ENCODE measurements at regions not wholly inside any gene's neighbourhood (a gene's known extent, or its start where the extent isn't known, plus 50 kb on each side); places are given as distances from the start of the nearest gene placed in this dataset.
A peak's percentile ranks its signal among the peaks of the same experiment; 100 is the strongest.

GRCh38 chr2:12175323-12175722 is 428.9 kb downstream of the LPIN1 start:
- no peak overlapping the region for H3K4me3 ChIP-seq (ENCODE audit: low read depth in 1 of 2, low read length in 2 of 2)
- no peaks in the 10 kb centered on the region for H3K9me3 ChIP-seq (ENCODE audit: insufficient read depth, low read length, severe bottlenecking)
- no peaks in the 10 kb centered on the region for H3K36me3 ChIP-seq (ENCODE audit: insufficient read depth, low read length)
- no peak for ATAC-seq (ENCODE audit: insufficient read depth, low read depth)
- no peaks in the 10 kb centered on the region for H3K79me2 ChIP-seq (ENCODE audit: insufficient read depth, low read length)
- no peak overlapping the region for H3K27ac ChIP-seq (ENCODE audit: low read length)
- H3K27me3 ChIP-seq (ENCODE audit: insufficient read depth, low read length, poor library complexity): no peaks in the 10 kb centered on the region
- no peak overlapping the region for H3K4me2 ChIP-seq (ENCODE audit: insufficient read depth, low read length)
- DNase-seq: no peak
- TF ChIP-seq EZH2 (IDR thresholded peaks at IDR 0.05; ENCODE audit: borderline replicate concordance, low read depth, low read length, severe bottlenecking) (no peak), CTCF (IDR thresholded peaks at IDR 0.05; ENCODE audit: borderline replicate concordance, extremely low read depth, low read length, poor library complexity, severe bottlenecking) (no peak)
- H3K9ac ChIP-seq (ENCODE audit: low read depth, low read length): no peak overlapping the region
- H4K20me1 ChIP-seq (ENCODE audit: insufficient read depth, low read length): no peaks in the 10 kb centered on the region
- H3K4me1 ChIP-seq (ENCODE audit: insufficient read depth, low read length): peaks cover 28% of the 10 kb centered on the region
- H2AFZ ChIP-seq (ENCODE audit: low read depth, low read length): no peak overlapping the region

GRCh38 chr2:12176623-12177454 is 430.4 kb downstream of the LPIN1 start:
- ATAC-seq (ENCODE audit: insufficient read depth, low read depth) (peak; percentile 38; the same call in 2 of the 3 replicates), DNase-seq (peak; percentile 26)
- no peak overlapping the region for H3K4me3 ChIP-seq (ENCODE audit: low read depth in 1 of 2, low read length in 2 of 2)
- peak overlapping the region; percentile 76; the same call in 1 of the 2 replicates for H3K27ac ChIP-seq (ENCODE audit: low read length)
- TF ChIP-seq CTCF (IDR thresholded peaks at IDR 0.05; ENCODE audit: borderline replicate concordance, extremely low read depth, low read length, poor library complexity, severe bottlenecking) (no peak), EZH2 (IDR thresholded peaks at IDR 0.05; ENCODE audit: borderline replicate concordance, low read depth, low read length, severe bottlenecking) (no peak)
- peak overlapping the region; percentile 21; the same call in 1 of the 2 replicates for H3K4me2 ChIP-seq (ENCODE audit: insufficient read depth, low read length)
- H3K4me1 ChIP-seq (ENCODE audit: insufficient read depth, low read length): peaks cover 28% of the 10 kb centered on the region
- no peak overlapping the region for H2AFZ ChIP-seq (ENCODE audit: low read depth, low read length)
- H3K27me3 ChIP-seq (ENCODE audit: insufficient read depth, low read length, poor library complexity): no peaks in the 10 kb centered on the region
- H3K9me3 ChIP-seq (ENCODE audit: insufficient read depth, low read length, severe bottlenecking): no peaks in the 10 kb centered on the region
- H3K36me3 ChIP-seq (ENCODE audit: insufficient read depth, low read length): no peaks in the 10 kb centered on the region
- no peak overlapping the region for H3K9ac ChIP-seq (ENCODE audit: low read depth, low read length)
- H3K79me2 ChIP-seq (ENCODE audit: insufficient read depth, low read length): no peaks in the 10 kb centered on the region
- H4K20me1 ChIP-seq (ENCODE audit: insufficient read depth, low read length): no peaks in the 10 kb centered on the region

GRCh38 chr2:12177455-12178288 is 431.2 kb downstream of the LPIN1 start:
- no peaks in the 10 kb centered on the region for H3K79me2 ChIP-seq (ENCODE audit: insufficient read depth, low read length)
- peak; percentile 64 for DNase-seq
- H4K20me1 ChIP-seq (ENCODE audit: insufficient read depth, low read length): no peaks in the 10 kb centered on the region

More at GRCh38 chr2:12177455-12178288, 431.2 kb downstream of the LPIN1 start:
- H3K9me3 ChIP-seq (ENCODE audit: insufficient read depth, low read length, severe bottlenecking): no peaks in the 10 kb centered on the region
- H3K9ac ChIP-seq (ENCODE audit: low read depth, low read length): no peak overlapping the region
- H3K4me1 ChIP-seq (ENCODE audit: insufficient read depth, low read length): peaks cover 28% of the 10 kb centered on the region
- H2AFZ ChIP-seq (ENCODE audit: low read depth, low read length): 0 out of 2 replicates have a peak overlapping the region, but pooled peaks have one; percentile 32
- H3K4me2 ChIP-seq (ENCODE audit: insufficient read depth, low read length): peak overlapping the region; percentile 21; the same call in 1 of the 2 replicates
- peak; percentile 91 for ATAC-seq (ENCODE audit: insufficient read depth, low read depth)
- no peak overlapping the region for H3K4me3 ChIP-seq (ENCODE audit: low read depth in 1 of 2, low read length in 2 of 2)
- H3K27ac ChIP-seq (ENCODE audit: low read length): peak overlapping the region; percentile 76
- no peaks in the 10 kb centered on the region for H3K36me3 ChIP-seq (ENCODE audit: insufficient read depth, low read length)
- no peaks in the 10 kb centered on the region for H3K27me3 ChIP-seq (ENCODE audit: insufficient read depth, low read length, poor library complexity)
- TF ChIP-seq CTCF (IDR thresholded peaks at IDR 0.05; ENCODE audit: borderline replicate concordance, extremely low read depth, low read length, poor library complexity, severe bottlenecking): no peak
- TF ChIP-seq EZH2 (IDR thresholded peaks at IDR 0.05; ENCODE audit: borderline replicate concordance, low read depth, low read length, severe bottlenecking): no peak
